Endodermal cell (in vitro differentiated cells): ENCODE measurements at regions not wholly inside any gene's neighbourhood (a gene's known extent, or its start where the extent isn't known, plus 50 kb on each side); places are given as distances from the start of the nearest gene placed in this dataset.
A peak's percentile ranks its signal among the peaks of the same experiment; 100 is the strongest.

Experiments used
- DNase-seq: peaks from one replicate; pipeline ENCODE4 v3.0.0-alpha.2; 2017
- H3K27ac ChIP-seq: 2 replicates; pipeline ENCODE4 v1.5.1; 2013; ENCODE audit warnings: mild to moderate bottlenecking, low read depth, low read length, moderate library complexity
- H3K27me3 ChIP-seq: 2 replicates; pipeline ENCODE4 v1.6.1; 2013; ENCODE audit warnings: mild to moderate bottlenecking, low read length, moderate library complexity; ENCODE audit not compliant: insufficient read depth, control insufficient read depth, poor library complexity, severe bottlenecking
- H3K36me3 ChIP-seq: 2 replicates; pipeline ENCODE4 v1.7.0; 2013; ENCODE audit warnings: mild to moderate bottlenecking, low read length, moderate library complexity; ENCODE audit not compliant: control insufficient read depth, insufficient read depth
- H3K4me1 ChIP-seq: one replicate; pipeline ENCODE4 v1.7.0; 2013; ENCODE audit warnings: low read length; ENCODE audit not compliant: control insufficient read depth, insufficient read depth
- H3K4me3 ChIP-seq: 2 replicates; pipeline ENCODE4 v1.5.1; 2013; ENCODE audit warnings: mild to moderate bottlenecking, low read length, moderate library complexity
- H3K9ac ChIP-seq: 2 replicates; pipeline ENCODE4 v1.6.1; 2013; ENCODE audit warnings: mild to moderate bottlenecking, low read length, moderate library complexity; ENCODE audit not compliant: poor library complexity, severe bottlenecking; ENCODE audit errors: extremely low read depth
- H3K9me3 ChIP-seq: 2 replicates; pipeline ENCODE4 v1.6.1; 2013; ENCODE audit warnings: mild to moderate bottlenecking, low read length, moderate library complexity; ENCODE audit not compliant: control insufficient read depth
- H3K27ac Mint-ChIP-seq: 2 replicates; pipeline ENCODE4 v1.8.0; 2020; ENCODE audit warnings: mixed read lengths
- H3K27me3 Mint-ChIP-seq: 2 replicates; pipeline ENCODE4 v1.8.0; 2021; ENCODE audit warnings: mild to moderate bottlenecking, mixed read lengths; ENCODE audit not compliant: insufficient read depth
- H3K36me3 Mint-ChIP-seq: 2 replicates; pipeline ENCODE4 v1.8.0; 2020; ENCODE audit warnings: low read depth, mixed read lengths
- H3K4me1 Mint-ChIP-seq: 2 replicates; pipeline ENCODE4 v1.8.0; 2020; ENCODE audit warnings: mixed read lengths
- H3K4me3 Mint-ChIP-seq: 2 replicates; pipeline ENCODE4 v1.8.0; 2020; ENCODE audit warnings: mild to moderate bottlenecking, moderate library complexity, mixed read lengths
- H3K9me3 Mint-ChIP-seq: 2 replicates; pipeline ENCODE4 v1.8.0; 2020; ENCODE audit warnings: mild to moderate bottlenecking, mixed read lengths
- CTCF ChIP-seq: fragments of 200-600 bp; sonication (generic); conservative IDR thresholded peaks from 2 replicates; pipeline ENCODE4 v1.5.0; 2021; ENCODE audit warnings: antibody characterized with exemption, mild to moderate bottlenecking
- WGBS, 2 experiments: methylation state at CpG; one replicate each; pipeline versions ENCODE4 v1.1.5 to v1.1.7; 2013; ENCODE audit warnings: missing lambda C conversion rate in 2 of 2, mixed read lengths in 1 of 2; ENCODE audit not compliant: insufficient coverage in 1 of 2, insufficient read length in 1 of 2; 5-methylcytosine and 5-hydroxymethylcytosine counted together

GRCh38 chr15:96802611-96803255, 472.2 kb downstream of the NR2F2 start:
- no peak overlapping the region for H3K27ac Mint-ChIP-seq
- 82 to 87% methylated on average over 7 to 11 of the region's 11 CpGs for WGBS, 2 experiments
- H3K27me3 Mint-ChIP-seq, result no peaks in the 10 kb centered on the region
- no peak for DNase-seq
- no peak overlapping the region for H3K4me3 Mint-ChIP-seq
- H3K4me3 ChIP-seq, result no peak overlapping the region
- H3K9me3 Mint-ChIP-seq, result no peaks in the 10 kb centered on the region
- no peak overlapping the region for H3K9ac ChIP-seq
- no peaks in the 10 kb centered on the region for H3K9me3 ChIP-seq
- no peaks in the 10 kb centered on the region for H3K4me1 Mint-ChIP-seq
- no peak for TF ChIP-seq CTCF
- peak overlapping the region; percentile 36 for H3K27ac ChIP-seq
- H3K4me1 ChIP-seq, result no peaks in the 10 kb centered on the region
- no peaks in the 10 kb centered on the region for H3K36me3 Mint-ChIP-seq
- no peaks in the 10 kb centered on the region for H3K27me3 ChIP-seq
- H3K36me3 ChIP-seq, result no peaks in the 10 kb centered on the region

GRCh38 chr15:96804754-96805153, 474.3 kb downstream of the NR2F2 start:
- H3K4me1 Mint-ChIP-seq, result no peaks in the 10 kb centered on the region
- no peak overlapping the region for H3K9ac ChIP-seq
- no peaks in the 10 kb centered on the region for H3K36me3 Mint-ChIP-seq
- H3K27ac ChIP-seq, result peak overlapping the region; percentile 62
- DNase-seq, result no peak
- no peaks in the 10 kb centered on the region for H3K27me3 Mint-ChIP-seq
- no peak for TF ChIP-seq CTCF
- H3K4me3 ChIP-seq, result no peak overlapping the region
- H3K27me3 ChIP-seq, result no peaks in the 10 kb centered on the region
- H3K4me3 Mint-ChIP-seq, result no peak overlapping the region
- no peaks in the 10 kb centered on the region for H3K9me3 Mint-ChIP-seq
- no peaks in the 10 kb centered on the region for H3K36me3 ChIP-seq
- no peaks in the 10 kb centered on the region for H3K4me1 ChIP-seq
- H3K9me3 ChIP-seq, result no peaks in the 10 kb centered on the region
- WGBS, 2 experiments, result 83 to 97% methylated on average over 1 to 5 of the region's 5 CpGs
- H3K27ac Mint-ChIP-seq, result no peak overlapping the region

- WGBS, 2 experiments, result 80 to 89% methylated on average over 1 to 4 of the region's 4 CpGs
- Histone ChIP-seq H3K9ac (no peak overlapping the region), H3K4me1 (no peaks in the 10 kb centered on the region), H3K9me3 (no peaks in the 10 kb centered on the region), H3K27ac (no peak overlapping the region), H3K27me3 (no peaks in the 10 kb centered on the region), H3K4me3 (no peak overlapping the region), H3K36me3 (no peaks in the 10 kb centered on the region)
- Mint-ChIP-seq H3K27ac (no peak overlapping the region), H3K4me1 (no peaks in the 10 kb centered on the region), H3K9me3 (no peaks in the 10 kb centered on the region), H3K27me3 (no peaks in the 10 kb centered on the region), H3K36me3 (no peaks in the 10 kb centered on the region), H3K4me3 (no peak overlapping the region)
- TF ChIP-seq CTCF, result no peak
- no peak for DNase-seq
Measured at GRCh38 chr15:96807361-96807760, 476.9 kb downstream of the NR2F2 start.
